Activated T-cell treated with anti-CD3 and anti-CD28 coated beads for 4 hours (primary cell): ENCODE measurements at regions not wholly inside any gene's neighbourhood (a gene's known extent, or its start where the extent isn't known, plus 50 kb on each side); places are given as distances from the start of the nearest gene placed in this dataset.
"Not testable (repeated sequence)": the region's sequence is repeated elsewhere in the genome, so short reads cannot be mapped to it uniquely, and the experiment has no call there.

Source experiments
- DNase-seq: peaks from one replicate; pipeline ENCODE4 v3.0.0-alpha.2; 2020

DNA sequence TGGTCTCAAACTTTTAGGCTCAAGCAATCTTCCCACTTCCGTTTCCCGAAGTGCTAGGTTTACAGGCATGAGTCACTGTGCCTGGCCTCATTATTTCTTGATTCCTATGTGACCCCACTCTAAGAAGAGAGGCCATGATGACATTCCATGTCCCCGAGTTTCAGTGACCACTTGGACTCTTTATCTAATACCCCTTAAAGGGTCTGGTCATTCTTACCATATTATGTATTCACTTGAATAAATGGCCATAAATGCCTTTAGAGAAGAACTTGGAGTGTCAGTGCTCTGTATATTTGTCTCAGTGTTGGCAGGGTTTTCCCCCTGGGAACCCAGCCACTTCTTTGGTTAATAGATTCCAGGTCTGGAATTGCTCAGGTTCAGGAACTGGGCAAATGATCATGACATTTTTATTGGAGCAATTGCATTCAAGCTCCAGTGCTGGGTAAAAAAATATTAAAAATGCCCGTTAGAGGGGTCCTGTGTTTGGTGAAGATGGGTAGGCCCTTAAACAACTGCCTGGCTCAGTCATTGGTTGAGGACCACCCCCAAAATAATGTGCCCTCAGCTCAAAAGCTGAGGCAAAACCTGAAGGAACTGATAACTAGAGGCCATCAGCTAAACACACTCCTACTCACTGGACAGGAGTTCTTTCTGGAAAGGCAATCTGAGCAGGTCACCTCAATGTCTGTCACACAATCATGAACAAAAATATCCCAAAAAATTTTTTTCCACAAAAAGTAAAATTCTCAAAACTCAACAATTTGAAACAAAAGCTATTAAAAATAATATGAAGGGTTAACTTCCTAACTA is 186.6 kb upstream of the ZNF608 start:
- DNase-seq: no peak

DNA sequence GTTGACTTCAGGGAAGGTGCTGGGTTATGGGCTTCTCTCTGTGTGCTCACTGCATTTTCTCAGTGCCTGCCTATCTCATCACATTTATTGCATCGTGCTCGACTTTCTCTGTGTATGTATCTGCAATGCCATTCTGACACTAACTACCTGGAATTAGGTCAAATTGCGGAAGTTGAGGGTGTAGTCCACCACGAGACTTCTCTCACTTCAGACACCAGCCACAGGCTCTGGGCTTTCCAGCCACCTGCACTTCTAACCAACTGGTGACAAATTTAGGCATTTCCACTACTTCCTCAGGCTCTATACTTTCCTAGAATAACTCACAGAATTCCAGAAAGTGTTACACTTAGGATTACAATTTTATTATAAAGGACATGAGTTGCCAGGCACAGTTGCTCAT is 188.6 kb upstream of the ZNF608 start:
- DNase-seq: no peak

DNA sequence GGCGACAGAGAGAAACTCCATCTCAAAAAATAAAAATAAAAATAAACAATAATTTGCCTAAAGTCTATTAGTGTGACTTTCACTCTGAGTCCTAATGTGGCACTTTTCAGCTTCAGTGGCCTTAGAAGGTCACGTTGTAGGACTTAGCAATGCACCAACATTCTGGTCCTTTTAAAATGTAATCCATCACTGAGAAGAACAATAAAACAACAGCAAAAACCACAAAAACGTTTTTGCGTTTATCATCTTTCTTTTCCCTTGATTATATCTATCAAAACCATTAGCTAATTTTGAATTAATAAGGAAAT is 190.1 kb upstream of the ZNF608 start:
- DNase-seq: no peak

DNA sequence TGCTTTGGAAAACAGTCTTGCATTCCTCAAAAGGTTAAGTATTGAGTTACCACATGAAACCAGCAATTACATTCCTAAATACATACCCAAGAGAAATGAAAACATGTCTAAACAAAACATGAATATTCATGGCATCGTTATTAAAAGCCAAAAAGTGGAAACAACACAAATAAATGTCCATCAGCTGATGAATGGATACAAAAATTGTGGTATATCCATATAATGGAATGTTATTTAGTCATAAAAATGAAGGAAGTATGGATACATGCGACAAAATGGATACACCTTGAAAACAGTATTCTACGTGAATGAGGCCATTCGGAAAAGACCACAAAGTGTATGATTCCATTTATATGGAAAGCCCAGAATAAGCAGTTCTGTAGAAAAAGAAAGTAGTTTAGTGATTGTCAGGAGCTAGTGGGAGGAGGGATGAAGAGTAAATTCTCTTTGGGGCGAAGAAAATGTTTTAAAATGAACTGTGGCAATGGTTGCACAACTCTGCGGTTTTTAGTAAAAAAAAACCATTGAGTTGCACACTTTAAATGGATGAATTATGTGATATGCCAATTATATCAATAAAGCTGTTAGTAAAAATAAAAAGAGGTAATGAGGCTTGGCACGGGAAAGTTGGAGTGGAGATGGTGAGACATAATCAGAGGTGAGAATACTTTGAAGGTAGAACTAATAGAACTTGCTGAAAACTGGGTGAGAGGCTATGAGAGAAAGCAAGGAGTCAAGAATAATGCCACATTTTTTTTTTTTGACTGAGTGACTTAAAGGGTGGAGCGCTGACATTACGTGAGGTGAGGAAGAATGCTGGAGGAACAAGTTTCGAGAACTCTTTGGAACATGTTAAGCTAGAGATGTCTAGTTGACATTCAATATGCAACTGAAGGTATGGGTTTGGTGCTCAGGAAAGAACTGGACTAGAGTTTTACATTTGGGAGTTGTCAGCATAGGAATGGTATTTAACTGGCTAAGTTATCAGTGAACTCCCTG is 194.9 kb upstream of the ZNF608 start:
- DNase-seq: no peak

DNA sequence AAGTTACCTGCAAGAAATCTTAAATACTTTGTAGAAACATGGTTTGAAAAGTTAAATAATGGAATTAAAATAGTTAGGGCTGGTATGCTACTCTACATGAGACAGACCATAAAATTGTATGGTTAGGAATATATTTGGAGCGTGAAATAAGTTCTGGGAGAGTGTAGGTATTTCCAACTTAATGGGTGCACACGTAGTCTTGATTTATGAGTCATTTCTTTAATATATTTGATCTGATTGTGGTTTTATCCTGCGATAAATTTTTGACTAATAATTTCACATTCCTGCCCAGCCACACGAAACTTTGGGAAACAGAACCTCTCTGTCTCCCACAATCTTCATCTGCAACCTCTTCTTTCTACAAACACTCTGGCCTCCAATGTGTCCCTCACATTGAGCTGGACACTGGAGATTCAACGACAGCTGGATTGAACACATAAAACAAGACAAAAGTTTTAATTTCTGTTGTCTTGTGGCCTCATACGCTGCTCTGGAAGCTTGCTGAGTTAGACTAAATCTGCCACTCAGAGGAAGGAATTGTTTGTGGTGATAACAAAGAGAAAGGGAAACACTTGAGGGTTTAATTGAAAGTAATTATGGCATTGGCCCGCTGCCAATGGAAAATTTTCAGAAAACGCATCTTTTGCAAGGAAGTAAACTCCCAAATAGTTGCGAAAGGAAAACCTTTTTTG is 201.8 kb upstream of the ZNF608 start:
- DNase-seq: no peak

DNA sequence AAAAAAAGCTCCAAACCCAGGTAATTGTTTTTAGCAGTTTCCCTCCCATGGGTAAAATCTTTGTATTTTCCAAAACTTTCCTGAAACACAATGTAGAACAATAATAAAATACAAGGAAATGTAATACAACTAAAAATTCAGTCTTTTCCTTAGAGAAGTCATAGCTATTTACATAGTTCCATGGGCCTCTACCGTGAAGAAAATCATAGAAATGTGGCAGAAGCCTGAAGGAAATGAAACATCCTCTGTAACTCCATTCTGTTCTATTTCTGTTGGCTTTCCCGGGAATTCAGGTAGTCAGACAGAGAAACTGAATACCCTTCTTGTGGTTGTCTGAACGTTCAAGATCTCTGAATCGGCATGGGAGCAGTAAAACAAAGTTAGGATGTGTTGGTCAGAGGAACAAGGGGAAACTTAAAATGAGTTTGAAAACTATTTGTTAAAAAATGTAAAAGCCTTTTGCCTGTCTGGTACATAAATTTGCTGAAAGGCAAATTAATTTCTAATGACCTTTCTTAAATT is 202.4 kb upstream of the ZNF608 start:
- DNase-seq: no peak

DNA sequence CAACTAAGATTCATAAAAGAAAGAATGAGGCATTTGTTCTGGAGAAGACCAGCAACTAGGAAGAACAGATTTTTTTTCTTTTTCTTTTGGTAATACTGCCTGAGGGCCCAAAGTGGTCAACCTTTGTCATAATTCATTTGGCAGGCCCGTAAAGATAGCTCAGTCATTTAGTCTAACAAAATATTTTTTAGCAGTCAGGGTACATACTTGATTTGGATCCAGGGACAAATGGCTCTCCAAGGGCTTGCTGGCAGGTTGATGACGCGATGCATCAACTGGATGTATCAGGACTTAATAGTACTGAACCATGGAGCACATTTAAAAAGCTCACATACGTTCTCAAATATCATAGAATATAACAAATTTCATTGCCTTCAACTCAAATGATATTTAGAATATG is 203.4 kb upstream of the ZNF608 start:
- no peak for DNase-seq

DNA sequence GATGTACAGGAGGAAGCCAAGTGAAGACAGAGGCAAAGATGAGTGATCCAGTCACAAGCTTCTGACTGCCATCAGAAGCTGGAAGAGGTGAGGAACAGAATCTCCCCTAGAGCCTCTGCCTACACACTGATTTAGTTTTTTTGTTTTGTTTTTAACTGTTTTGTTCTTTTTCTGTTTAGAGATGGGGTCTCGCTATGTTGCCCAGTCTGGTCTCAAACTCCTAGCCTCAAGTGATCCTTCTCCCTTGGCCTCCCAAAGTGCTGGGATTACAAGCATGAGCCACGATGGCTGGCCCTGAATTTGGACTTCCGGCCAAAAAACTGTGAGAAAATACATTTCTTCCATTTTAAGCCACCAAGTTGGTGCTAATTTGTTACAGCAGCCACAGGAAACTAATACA is 204.7 kb upstream of the ZNF608 start:
- no peak for DNase-seq

DNA sequence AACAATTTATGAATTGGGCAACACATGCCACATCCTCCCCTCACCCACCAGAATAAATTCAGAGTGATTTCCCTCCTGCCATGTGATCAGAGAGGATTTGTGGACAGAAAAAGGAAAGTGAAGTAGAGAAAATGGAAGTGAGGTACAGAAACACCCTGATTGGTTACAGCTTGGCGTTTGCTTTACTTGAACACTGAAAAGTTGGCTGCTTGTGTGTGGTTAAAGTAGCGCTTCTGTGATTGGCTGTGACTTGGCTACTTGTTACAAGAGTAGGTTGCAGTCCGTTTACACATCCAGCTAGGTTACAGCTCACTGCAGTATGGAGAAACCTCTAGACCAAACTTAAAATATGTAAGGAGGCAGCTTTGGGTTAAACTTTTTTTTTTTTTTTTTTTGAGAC is 205.2 kb upstream of the ZNF608 start:
- no peak for DNase-seq

DNA sequence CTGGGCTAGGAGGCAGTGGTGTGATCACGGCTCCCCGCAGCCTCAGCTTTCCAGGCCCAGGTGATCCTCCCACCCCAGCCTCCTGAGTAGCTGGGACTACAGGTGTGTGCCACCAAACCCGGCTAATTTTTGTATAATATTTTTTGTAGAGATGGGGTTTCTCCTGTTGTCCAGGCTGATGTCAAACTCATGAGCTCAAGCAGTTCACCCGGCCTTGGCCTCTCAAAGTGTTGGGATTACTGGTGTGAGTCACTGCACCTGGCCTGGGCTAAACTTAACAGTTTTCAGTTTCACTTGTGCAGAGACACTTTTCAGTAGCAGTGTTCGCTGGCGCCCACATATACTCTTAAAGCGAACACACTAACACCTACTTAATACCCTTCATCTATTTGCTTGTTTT is 205.6 kb upstream of the ZNF608 start:
- no peak for DNase-seq

DNA sequence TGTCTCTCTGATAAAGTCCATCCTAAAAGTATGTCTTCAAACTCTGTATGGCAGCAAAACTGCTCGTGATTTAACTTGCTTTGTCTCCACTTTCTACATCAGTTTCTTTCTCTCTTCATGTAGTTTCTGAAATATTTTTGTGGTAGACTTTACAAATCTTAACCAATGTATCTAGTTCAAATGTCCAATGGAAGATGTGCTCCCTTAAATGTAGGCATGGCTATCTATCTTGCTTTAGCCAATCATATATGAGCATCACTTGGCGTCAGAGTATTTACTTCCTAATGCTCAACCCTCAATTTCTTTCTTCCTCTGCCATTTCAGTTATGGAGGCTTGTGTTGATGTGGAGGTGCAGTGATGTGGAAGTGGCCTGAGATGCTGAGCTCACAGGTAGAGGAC is 206.1 kb upstream of the ZNF608 start:
- DNase-seq: no peak

DNA sequence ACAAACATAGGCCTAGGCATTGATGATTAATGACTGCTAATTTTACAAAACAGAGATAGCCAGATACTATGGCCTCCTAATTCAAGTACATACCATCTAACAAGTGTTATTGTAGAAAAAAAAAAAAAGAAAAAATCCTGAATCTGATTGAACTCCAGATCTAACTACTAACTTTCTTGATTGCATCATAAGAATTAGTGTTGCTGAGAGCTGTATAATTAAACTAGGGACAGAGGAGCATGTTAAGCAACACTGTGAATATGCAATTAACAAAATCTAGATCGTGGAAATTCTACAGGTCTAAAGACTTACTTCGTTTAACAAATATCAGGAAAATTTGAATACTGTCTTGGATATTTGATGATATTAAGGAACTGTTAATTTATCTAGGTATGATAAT is 208.3 kb upstream of the ZNF608 start:
- DNase-seq: no peak

DNA sequence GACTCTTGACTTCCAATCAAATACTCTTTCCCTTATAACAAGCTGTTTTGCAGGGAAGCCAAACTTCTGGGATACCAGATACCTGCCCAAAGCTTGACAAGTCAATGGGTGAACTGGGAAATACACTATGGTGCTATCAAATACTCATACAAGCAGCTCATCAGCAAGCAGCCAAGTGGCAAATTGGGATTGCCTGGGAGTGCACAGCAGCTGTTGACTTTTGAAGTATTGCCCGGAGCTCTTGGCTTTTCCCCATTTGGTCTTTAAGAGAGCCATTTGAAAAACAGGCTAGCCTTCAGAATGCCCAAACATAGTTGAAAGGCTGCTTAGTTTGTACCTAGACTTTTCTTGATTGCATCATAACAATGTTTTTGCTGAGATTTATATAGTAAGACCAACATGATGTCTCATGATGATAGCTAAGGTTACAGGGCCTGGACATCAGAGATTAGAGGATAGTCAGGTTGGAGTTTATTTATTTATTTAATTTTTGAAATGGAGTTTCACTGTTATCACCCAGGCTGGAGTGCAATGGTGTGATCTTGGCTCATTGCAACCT is 210.1 kb upstream of the ZNF608 start:
- no peak for DNase-seq

DNA sequence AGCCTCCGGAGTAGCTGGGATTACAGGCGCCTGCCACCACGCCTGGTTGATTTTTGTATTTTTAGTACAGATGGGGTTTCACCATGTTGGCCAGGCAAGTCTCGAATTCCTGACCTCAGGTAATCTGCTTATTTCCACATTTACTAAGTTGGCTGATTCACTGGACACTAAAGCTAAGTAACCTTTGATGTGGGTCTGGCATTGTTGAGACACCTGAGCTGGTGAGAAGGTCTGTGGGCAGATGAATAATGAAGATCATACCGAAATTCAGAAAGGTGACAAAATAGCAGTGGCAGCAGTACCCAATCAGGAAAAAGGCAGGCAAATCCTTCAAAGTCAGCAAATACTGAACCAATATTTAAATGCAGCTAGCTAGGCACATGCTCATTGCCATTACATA is 210.6 kb upstream of the ZNF608 start:
- no peak for DNase-seq

DNA sequence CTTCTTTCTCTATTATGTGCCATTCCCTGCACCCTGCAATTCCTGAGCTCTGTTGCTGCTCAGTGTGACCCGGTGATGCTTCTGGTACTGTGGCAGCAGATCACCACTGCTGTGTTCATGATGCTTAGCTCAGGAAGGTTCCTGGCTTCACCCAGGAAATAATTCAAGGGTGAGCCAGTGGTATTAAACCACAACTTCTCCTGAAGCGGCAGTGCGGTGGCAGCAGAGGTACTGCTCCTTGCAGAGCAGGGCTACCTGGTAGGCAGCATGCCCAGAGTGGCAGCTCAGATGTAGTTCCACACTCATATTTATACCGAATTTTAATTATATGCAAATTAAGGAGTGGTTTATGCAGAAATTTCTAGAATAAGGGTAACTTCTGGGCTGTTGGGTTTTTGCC is 213.8 kb upstream of the ZNF608 start:
- no peak for DNase-seq

DNA sequence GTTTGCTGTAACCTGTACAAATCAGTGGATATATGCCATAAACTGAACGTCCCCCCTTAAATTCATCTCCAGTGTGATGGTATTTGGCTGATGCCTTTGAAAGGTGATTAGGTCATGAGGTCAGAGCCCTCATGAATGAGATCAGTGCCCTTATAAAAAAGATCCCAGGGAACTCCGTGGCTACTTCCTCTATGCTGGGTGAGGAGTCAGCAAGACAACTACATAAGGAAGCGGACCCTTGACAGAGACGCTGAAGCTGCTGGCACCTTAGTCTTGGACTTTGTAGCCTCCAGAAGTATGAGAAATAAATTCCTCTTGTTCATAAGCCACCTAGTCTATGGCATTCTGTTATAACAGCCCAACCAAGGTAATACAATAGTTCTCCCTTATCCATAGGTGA is 215.1 kb upstream of the ZNF608 start:
- no peak for DNase-seq

DNA sequence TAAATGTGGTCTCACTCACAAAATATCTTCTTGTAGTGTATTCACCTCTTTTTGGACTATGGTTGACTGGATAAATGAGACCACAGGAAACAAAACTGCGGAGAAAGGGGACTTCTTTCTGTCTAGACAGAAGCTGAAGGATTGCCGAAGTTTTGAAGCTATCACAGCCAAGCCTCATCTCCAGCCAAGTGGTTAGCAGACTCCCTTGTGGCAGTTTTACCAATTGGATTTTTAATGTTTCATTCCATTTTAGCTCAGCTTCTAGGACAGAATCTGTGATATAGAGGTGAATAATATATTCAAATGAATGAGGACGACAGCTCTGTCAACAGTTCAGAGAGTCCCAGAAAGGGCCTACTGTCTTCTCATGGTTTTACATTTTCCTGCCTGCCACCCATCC is 215.7 kb upstream of the ZNF608 start:
- DNase-seq: no peak

DNA sequence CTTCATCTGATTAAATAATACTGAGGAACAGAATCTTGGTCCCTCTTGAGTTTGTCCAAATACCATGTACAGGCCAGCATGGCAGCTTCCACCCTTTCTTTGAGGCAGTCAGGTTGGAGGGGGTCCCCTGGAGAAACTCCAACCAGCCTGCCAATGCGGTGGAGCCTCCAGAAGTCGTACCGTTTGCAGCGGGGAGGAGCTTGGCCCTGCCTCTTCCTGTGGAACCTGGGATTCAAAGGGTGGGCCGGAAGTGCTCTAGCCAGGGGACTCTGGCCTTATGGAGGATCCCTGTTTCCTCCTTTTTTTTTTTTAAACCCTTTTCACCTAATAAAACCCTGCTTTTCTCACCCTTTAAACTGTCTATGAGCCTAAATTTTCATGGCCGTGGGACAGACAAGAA is 216.3 kb upstream of the ZNF608 start:
- DNase-seq: no peak

DNA sequence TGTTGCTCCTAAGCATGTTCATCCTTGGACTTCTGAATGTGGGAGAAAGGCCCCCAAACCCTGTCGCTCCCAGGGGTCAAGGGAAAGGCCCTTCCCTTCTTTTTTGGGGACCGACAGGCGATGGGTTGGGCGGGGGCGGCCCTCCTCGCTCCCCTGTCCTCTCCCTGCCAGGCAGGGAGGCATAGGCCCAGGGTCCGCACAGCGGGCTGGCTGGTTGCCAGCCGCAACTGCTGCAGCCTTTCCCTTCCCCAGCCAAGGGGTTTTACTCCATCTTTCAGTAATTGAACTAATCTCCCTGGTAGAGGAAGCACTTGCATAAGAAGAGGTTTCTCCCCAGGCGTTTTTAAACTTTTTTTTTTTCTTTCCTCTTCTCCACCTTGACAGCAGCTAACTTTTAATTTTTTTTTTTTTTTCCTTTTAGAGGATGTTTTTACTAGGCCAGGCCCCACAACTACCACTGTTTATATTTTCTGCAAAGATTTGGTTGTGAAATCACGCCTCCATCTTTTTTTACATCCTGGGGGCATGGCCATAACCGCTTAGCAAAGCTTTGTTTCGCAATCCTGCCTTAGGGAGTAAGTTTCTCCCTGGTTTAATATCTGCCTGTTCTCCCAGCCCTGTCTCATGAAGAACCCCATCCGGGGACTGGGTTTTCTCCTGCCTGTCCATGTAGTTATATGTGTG is 216.9 kb upstream of the ZNF608 start:
- no peak for DNase-seq

DNA sequence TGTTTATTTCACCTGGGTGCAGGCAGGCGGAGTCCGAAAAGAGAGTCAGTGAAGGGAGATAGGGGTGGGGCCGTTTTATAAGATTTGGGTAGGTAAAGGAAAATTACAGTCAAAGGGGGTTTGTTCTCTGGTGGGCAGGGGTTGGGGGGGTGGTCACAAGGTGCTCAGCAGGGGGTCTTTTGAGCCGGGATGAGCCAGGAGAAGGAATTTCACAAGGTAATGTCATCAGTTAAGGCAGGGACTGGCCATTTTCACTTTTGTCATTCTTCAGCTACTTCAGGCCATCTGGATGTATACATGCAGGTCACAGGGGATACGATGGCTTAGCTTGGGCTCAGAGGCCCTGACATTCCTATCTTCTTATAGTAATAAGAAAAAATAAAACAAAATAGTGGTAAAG is 220.3 kb upstream of the ZNF608 start:
- DNase-seq: not testable (repeated sequence)

DNA sequence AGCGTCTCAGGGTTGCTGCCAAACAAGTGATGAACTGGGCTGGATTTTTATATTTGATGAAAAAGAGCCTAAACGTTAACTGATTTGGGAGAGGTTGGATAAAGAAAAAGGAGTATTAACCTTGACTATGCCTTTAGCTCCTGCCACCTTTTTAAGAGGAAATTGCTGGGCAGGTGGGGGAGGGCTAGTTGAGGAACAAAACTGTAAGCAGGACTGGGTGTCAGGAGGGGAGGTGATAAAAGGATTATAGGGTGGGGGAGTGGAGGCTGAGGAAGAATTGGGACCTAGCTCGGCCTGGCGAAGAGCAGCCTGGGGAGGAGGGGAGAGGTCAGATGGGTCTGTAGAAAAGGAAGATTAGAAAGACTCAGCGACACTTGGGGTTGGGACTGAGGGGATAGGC is 223.9 kb upstream of the ZNF608 start:
- not testable (repeated sequence) for DNase-seq

DNA sequence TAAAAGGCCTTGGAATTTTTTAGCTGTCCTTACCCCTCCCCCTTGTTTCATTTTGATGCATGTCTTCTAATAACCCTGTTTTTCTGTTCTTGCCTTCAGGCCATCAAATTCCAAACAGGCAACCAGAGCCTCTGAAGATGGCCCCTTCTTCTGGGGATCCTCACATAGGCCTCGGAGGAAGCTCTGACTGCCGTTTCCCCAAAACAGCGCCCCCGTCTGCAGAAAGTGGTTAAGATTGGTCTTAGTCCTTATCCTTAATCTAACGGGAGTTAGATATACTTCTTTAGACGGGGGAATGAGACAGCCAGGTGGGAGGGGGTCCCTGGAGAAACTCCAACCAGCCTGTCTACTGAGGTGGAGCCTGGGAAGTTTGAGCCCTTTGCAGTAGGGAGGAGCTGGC is 226.3 kb upstream of the ZNF608 start:
- DNase-seq: no peak

DNA sequence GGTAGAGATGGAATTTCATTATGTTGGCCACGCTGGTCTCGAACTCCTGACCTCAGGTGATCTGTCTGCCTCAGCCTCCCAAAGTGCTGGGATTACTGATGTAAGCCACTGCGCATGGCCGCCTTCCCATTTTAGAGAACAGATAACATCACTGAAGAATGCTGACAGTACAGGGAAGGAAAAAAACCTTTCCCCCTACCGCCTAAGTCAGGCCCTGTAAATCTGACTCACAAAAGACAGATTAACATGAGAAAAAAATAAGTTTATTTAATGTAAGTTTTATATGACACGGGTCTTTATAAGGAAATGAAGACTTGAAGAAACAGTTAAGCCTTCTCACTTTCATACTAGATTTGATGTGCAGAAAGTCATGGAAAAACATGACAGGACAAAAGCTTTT is 227.2 kb upstream of the ZNF608 start:
- DNase-seq: no peak
